Stimulated activated naive B cell treated with anti-CD40 and anti-IgM and Interleukin-4, amounts not matched to agents 10 μg/mL and 1 μg/mL and 100 μg/mL, for 72 hours (primary cell): ENCODE measurements at regions not wholly inside any gene's neighbourhood (a gene's known extent, or its start where the extent isn't known, plus 50 kb on each side); places are given as distances from the start of the nearest gene placed in this dataset.
"Not testable (repeated sequence)": the region's sequence is repeated elsewhere in the genome, so short reads cannot be mapped to it uniquely, and the experiment has no call there.

Source experiments
- ATAC-seq, 2 donors: fragments of 150-1000 bp; cut with Tn5 transposase; replicated peaks; 2 replicates each; pipeline ENCODE4 v1.10.0; 2021; ENCODE audit warnings: moderate library complexity in 1 of 2
- DNase-seq: peaks from one replicate; pipeline ENCODE4 v3.0.0; 2021
- H3K27ac Mint-ChIP-seq: one replicate; pipeline ENCODE4 v1.8.0; 2022; ENCODE audit warnings: mild to moderate bottlenecking, mixed read lengths
- H3K27me3 Mint-ChIP-seq, 2 donors: one replicate each; pipeline ENCODE4 v1.8.0; 2022; ENCODE audit warnings: mixed read lengths in 2 of 2
- H3K36me3 Mint-ChIP-seq, 2 donors: one replicate each; pipeline ENCODE4 v1.8.0; 2022; ENCODE audit warnings: mixed read lengths in 2 of 2, mild to moderate bottlenecking in 1 of 2
- H3K4me1 Mint-ChIP-seq, 2 donors: one replicate each; pipeline ENCODE4 v1.8.0; 2022; ENCODE audit warnings: mixed read lengths in 2 of 2, mild to moderate bottlenecking in 1 of 2
- H3K4me3 Mint-ChIP-seq, 2 donors: one replicate each; pipeline ENCODE4 v1.8.0; 2022; ENCODE audit warnings: mild to moderate bottlenecking in 2 of 2, mixed read lengths in 2 of 2, moderate library complexity in 1 of 2
- H3K9me3 Mint-ChIP-seq, 2 donors: one replicate each; pipeline ENCODE4 v1.8.0; 2022; ENCODE audit warnings: mixed read lengths in 2 of 2, mild to moderate bottlenecking in 1 of 2

DNA sequence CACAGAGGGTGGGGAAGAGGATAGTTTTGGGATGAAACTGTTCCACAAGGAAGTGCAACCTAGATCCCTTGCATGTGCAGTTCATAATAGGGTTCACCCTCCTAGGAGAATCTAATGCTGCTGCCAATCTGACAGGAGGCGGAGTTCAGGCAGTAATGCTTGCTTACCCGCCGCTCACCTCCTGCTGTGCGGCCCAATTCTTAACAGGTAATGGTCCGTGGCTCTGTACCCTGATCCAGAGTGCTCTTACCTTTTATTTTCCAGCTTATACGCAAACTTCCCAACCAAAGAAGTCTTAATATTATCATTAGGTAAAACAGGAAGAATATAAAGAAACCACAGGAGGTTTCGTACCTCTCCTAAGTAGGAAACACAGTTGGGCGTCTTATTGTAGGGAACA is 82.7 kb upstream of the CD302 start:
- H3K36me3 Mint-ChIP-seq = peaks cover 54 to 66% of the 10 kb centered on the region in 2 donors
- peak overlapping the region; percentile 95 for H3K27ac Mint-ChIP-seq
- H3K9me3 Mint-ChIP-seq = peaks cover 0 to 3% of the 10 kb centered on the region in 2 donors
- no peaks in the 10 kb centered on the region for H3K27me3 Mint-ChIP-seq
- peaks cover 36 to 63% of the 10 kb centered on the region in 2 donors for H3K4me1 Mint-ChIP-seq
- DNase-seq (no peak), ATAC-seq (no peak)
- H3K4me3 Mint-ChIP-seq = no peak overlapping the region

DNA sequence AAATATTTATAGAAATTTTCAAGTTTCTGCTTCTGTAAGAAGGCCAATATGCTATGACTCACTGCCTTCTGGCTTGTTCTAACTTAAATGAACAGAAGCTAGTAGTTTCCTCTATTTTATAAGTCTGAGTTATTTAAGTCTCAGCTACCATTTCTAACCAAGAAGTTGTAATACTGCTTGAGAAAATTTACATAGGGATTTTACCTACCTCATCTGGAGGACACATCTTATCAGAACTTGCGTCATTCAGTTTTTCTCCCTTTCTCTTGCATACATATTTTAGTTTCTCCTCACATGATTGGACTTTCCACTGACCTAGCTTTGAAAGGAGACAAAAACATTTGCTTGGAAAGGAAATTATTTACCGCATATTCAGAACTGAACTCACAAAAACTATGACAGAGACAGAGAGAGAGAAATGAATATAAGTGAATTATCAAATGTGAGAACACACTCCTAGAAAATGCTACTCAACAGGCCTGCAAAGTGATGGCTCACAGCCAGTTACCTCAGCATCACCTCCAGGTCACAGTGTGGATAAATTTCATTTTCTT is 81.1 kb upstream of the CD302 start:
- DNase-seq (no peak), ATAC-seq (peak; percentile 89 to 91)
- Mint-ChIP-seq H3K36me3 (peaks cover 53 to 67% of the 10 kb centered on the region in 2 donors), H3K4me1 (peaks cover 35 to 66% of the 10 kb centered on the region in 2 donors), H3K27me3 (no peaks in the 10 kb centered on the region), H3K9me3 (peaks cover 0 to 1% of the 10 kb centered on the region in 2 donors), H3K27ac (peak overlapping the region; percentile 95), H3K4me3 (peak overlapping the region; percentile 14 to 15)

GRCh38 chr2:159875083-159875482 is 77.1 kb upstream of the CD302 start:
- Mint-ChIP-seq H3K4me3 (no peak overlapping the region), H3K36me3 (peaks cover 51 to 68% of the 10 kb centered on the region in 2 donors), H3K27me3 (no peaks in the 10 kb centered on the region), H3K27ac (peak overlapping the region; percentile 77), H3K4me1 (peaks cover 33 to 57% of the 10 kb centered on the region in 2 donors), H3K9me3 (peaks cover 0 to 5% of the 10 kb centered on the region in 2 donors)
- no peak for DNase-seq
- no peak for ATAC-seq

GRCh38 chr2:159873258-159873657 is 75.2 kb upstream of the CD302 start:
- Mint-ChIP-seq H3K4me1 (peaks cover 20 to 39% of the 10 kb centered on the region in 2 donors), H3K9me3 (peaks cover 0 to 5% of the 10 kb centered on the region in 2 donors), H3K4me3 (peak overlapping the region in 1 of 2 donors; percentile 26), H3K36me3 (peaks cover 50 to 67% of the 10 kb centered on the region in 2 donors), H3K27ac (peak overlapping the region; percentile 70), H3K27me3 (no peaks in the 10 kb centered on the region)
- ATAC-seq (peak in 1 of 2 donors; percentile 33), DNase-seq (no peak)

- DNase-seq (no peak), ATAC-seq (no peak)
- peaks cover 0 to 5% of the 10 kb centered on the region in 2 donors for H3K9me3 Mint-ChIP-seq
- no peak overlapping the region for H3K27ac Mint-ChIP-seq
- no peaks in the 10 kb centered on the region for H3K27me3 Mint-ChIP-seq
- H3K4me3 Mint-ChIP-seq = no peak overlapping the region
- H3K4me1 Mint-ChIP-seq = peaks cover 17 to 30% of the 10 kb centered on the region in 2 donors
- H3K36me3 Mint-ChIP-seq = peaks cover 46 to 64% of the 10 kb centered on the region in 2 donors
Measured at GRCh38 chr2:159872353-159872752, 74.3 kb upstream of the CD302 start.

DNA sequence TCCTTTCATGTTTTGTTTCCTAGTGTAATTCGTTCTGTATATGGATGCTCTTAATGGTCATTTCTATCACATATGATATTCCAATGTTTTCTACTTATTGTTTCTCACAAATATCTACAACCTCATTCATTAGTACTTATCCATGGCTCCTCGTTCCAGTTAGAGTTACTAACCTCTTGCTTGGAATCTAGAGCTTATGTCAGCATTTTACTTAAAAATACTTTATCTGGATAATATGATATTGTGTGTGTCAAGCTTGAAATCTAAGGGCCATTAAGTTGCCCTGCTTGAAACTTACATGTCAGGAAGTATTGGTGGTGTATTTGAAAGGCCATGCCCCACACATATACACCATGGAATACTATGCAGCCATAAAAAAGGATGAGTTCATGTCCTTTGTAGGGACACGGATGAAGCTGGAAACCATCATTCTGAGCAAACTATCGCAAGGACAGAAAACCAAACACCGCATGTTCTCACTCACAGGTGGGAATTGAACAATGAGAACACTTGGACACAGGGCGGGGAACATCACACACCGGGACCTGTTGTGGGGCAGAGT is 70.7 kb upstream of the CD302 start:
- Mint-ChIP-seq H3K36me3 (peaks cover 55 to 70% of the 10 kb centered on the region in 2 donors), H3K4me1 (peaks cover 13 to 23% of the 10 kb centered on the region in 2 donors)
- ATAC-seq, DNase-seq, H3K27ac Mint-ChIP-seq, H3K27me3 Mint-ChIP-seq, H3K4me3 Mint-ChIP-seq, H3K9me3 Mint-ChIP-seq: not testable (repeated sequence)

DNA sequence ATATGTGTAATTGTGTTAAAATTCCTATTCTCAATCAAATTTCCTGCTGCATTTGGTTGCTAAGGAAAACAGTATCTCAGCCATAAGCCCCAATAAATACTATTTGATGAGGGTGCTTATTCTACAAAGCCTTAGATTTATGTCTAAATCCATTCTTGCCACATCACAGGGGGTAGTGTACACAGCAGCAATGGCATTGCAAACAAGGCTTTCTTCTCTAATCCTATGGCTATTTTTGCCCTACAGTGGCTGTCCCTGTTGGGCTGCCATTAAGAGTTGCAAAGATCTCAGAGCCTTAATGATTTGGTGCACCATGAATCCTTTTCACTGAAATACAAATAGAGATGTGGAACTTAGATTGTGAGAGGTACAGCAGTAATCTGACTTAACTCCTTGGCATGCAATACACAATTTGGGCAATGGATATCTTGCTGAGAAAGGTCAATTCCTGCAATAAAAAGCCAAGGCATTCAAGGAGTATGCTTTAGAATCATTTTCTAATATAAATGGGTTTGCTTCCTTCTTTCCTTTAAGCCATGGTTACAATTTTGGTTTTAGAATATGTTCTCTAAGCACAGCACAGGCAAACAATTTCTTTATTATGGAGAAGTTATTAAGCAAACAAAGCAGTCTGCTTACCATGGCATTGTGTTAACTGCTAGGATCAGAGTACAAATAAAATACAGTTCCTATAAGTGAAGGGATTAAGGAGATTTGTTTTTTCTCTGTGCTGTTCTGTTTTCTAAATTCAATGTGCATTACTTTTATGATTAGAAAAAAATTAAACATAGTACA is 69.8 kb upstream of the CD302 start:
- Mint-ChIP-seq H3K36me3 (peaks cover 57 to 72% of the 10 kb centered on the region in 2 donors), H3K4me3 (no peak overlapping the region), H3K27me3 (no peaks in the 10 kb centered on the region), H3K4me1 (peaks cover 11 to 25% of the 10 kb centered on the region in 2 donors), H3K9me3 (peaks cover 0 to 3% of the 10 kb centered on the region in 2 donors), H3K27ac (no peak overlapping the region)
- DNase-seq (no peak), ATAC-seq (no peak)

- ATAC-seq (no peak), DNase-seq (no peak)
- Mint-ChIP-seq H3K27me3 (no peaks in the 10 kb centered on the region), H3K36me3 (peaks cover 62 to 80% of the 10 kb centered on the region in 2 donors), H3K27ac (peak overlapping the region; percentile 71), H3K9me3 (no peaks in the 10 kb centered on the region), H3K4me1 (peaks cover 11 to 30% of the 10 kb centered on the region in 2 donors), H3K4me3 (no peak overlapping the region)
Measured at GRCh38 chr2:159863526-159864160, 65.6 kb upstream of the CD302 start.

DNA sequence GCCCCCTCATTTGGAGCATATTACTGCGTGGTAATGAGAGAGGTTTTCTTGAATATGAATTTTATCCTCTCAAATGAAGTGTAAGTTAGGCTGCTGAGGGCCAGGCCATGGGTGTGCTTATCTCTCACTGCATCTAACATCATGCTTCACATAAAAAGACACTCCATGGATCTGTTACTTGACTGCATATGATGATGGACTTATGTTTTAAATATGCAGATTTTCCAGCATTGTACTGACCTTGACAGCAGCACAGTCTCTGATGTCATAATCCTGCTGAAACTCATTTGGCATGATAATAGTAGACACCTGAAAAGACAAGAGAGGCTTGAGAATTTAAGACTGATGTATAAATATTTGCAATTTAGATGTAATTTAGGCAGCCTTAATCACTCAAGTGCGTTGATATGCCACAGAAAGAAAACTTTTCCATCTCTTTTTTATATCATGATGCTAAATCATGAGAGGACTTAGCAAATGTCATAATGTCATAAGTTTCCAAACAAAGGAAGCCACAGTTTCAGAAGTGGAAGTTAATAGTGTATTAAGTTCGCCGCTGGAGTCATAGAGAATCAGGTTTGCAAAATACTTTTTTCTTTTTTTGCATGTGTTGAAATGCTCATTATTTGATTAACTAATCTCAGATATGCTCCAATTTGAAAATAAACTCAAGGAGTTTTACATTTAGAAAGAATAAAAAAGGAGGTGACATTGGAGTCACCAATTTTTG is 62.7 kb upstream of the CD302 start:
- DNase-seq = no peak
- no peak overlapping the region for H3K4me3 Mint-ChIP-seq
- H3K36me3 Mint-ChIP-seq = peaks cover 53 to 78% of the 10 kb centered on the region in 2 donors
- ATAC-seq = no peak
- peak overlapping the region; percentile 32 for H3K27ac Mint-ChIP-seq
- peaks cover 13 to 42% of the 10 kb centered on the region in 2 donors for H3K4me1 Mint-ChIP-seq
- no peaks in the 10 kb centered on the region for H3K9me3 Mint-ChIP-seq
- H3K27me3 Mint-ChIP-seq = no peaks in the 10 kb centered on the region

GRCh38 chr2:159859583-159859982 is 61.6 kb upstream of the CD302 start:
- ATAC-seq (peak in 1 of 2 donors; percentile 28), DNase-seq (no peak)
- Mint-ChIP-seq H3K27ac (peak overlapping the region; percentile 60), H3K9me3 (no peaks in the 10 kb centered on the region), H3K27me3 (no peaks in the 10 kb centered on the region), H3K36me3 (peaks cover 56 to 80% of the 10 kb centered on the region in 2 donors), H3K4me3 (no peak overlapping the region), H3K4me1 (peaks cover 17 to 48% of the 10 kb centered on the region in 2 donors)

DNA sequence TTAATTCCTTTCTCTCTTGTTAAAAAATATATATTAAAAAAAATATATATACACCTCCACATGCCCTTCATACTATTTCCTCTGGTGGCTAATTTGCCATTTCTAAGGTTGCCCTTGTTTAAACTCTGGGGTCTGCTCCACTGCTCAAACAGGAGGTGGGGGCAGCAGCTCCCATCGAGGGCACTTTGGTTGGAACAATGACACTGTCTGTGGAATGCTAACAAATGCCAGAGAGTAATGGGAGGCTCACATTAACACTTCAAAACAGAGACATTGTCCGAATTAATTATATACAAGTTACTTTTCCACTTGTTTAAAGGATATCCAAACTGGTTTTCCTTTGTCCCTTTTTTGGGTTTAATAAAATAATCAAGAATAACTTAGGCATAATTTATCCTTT is 58.8 kb upstream of the CD302 start:
- ATAC-seq (no peak), DNase-seq (no peak)
- H3K9me3 Mint-ChIP-seq = no peaks in the 10 kb centered on the region
- H3K36me3 Mint-ChIP-seq = peaks cover 46 to 71% of the 10 kb centered on the region in 2 donors
- H3K27ac Mint-ChIP-seq = no peak overlapping the region
- H3K4me1 Mint-ChIP-seq = peaks cover 11 to 27% of the 10 kb centered on the region in 2 donors
- no peak overlapping the region for H3K4me3 Mint-ChIP-seq
- no peaks in the 10 kb centered on the region for H3K27me3 Mint-ChIP-seq

DNA sequence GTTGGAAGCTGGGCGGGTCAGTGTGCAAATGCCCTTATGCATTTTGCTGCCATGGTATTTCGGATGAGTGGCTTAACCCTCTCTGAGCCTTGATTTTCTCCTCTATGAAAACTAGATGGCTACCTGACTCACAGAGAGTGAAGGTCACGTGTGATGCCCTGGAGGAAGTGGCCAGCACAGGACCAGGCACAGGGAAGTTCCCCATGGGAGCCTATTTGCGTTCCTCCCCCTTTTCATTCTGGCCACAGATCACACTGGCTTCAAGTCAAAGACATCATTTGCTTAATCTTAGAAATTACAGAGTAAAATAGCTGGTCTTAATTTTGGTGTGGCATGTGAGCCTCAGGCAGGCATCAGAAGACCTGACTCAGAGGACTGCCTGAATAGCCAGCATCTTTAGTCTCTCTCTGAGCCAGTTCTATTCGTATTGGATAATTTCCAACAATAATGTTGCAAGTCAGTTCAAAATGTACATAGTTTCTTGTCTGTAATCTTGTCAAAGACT is 57.6 kb upstream of the CD302 start:
- Mint-ChIP-seq H3K9me3 (no peaks in the 10 kb centered on the region), H3K4me3 (no peak overlapping the region), H3K27ac (peak overlapping the region; percentile 73), H3K4me1 (peaks cover 11 to 26% of the 10 kb centered on the region in 2 donors), H3K36me3 (peaks cover 45 to 69% of the 10 kb centered on the region in 2 donors), H3K27me3 (no peaks in the 10 kb centered on the region)
- DNase-seq (no peak), ATAC-seq (peak; percentile 49 to 61)

DNA sequence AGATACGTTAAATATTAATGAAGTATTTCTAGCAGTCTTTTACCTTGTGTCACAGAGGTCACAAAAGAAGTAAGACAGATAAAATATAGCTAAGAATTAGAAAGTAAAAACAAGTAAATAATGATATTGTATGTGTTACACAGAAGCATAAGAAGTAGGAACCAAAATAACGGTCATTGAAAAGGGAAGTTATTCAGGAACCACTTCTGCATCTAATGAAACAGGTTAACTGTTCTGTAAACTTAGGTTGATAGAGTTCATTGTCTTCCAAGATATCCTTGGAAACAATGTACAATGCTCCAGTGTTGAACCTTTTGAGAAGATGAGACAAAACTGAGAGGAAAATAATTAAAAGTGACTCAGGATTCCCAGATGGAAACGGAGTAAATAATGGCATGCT is 57.1 kb upstream of the CD302 start:
- Mint-ChIP-seq H3K4me1 (peaks cover 10 to 26% of the 10 kb centered on the region in 2 donors), H3K36me3 (peaks cover 43 to 67% of the 10 kb centered on the region in 2 donors), H3K9me3 (no peaks in the 10 kb centered on the region), H3K27ac (peak overlapping the region; percentile 73), H3K27me3 (no peaks in the 10 kb centered on the region), H3K4me3 (no peak overlapping the region)
- DNase-seq = no peak
- ATAC-seq = no peak
